ENCODE measurements at regions not wholly inside any gene's neighbourhood (a gene's known extent, or its start where the extent isn't known, plus 50 kb on each side); places are given as distances from the start of the nearest gene placed in this dataset.

DNA sequence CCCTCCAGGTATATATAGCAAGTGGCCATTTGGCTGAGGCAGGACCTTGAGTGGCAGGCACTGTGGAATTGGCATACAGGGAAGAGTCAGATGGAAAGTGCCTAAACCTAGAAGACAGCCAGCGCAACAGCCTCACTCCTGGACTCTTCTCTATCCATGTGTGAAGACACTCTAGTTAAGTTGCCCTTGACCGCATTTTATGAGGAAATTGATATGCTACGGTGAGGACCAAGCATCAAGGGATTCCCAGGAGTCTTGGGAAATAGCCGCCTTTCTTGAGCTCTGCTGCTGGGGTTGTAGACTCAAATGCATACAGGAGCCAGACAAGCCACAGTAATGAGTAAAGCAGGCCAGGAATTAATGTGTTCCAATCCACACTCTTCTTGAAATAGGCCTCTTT is 145.9 kb upstream of the KAZN start:
- H3K4me3 Mint-ChIP-seq: no peak overlapping the region
- no peak for DNase-seq
- H3K9me3 Mint-ChIP-seq: no peaks in the 10 kb centered on the region
- H3K36me3 Mint-ChIP-seq: no peaks in the 10 kb centered on the region
- no peaks in the 10 kb centered on the region for H3K4me1 Mint-ChIP-seq
- H3K27me3 Mint-ChIP-seq: peaks cover 4% of the 10 kb centered on the region
- H3K27ac Mint-ChIP-seq: no peak overlapping the region

- DNase-seq: no peak
- H3K4me3 Mint-ChIP-seq: no peak overlapping the region
- H3K4me1 Mint-ChIP-seq: no peaks in the 10 kb centered on the region
- H3K36me3 Mint-ChIP-seq: no peaks in the 10 kb centered on the region
- H3K9me3 Mint-ChIP-seq: no peaks in the 10 kb centered on the region
- no peak overlapping the region for H3K27ac Mint-ChIP-seq
- H3K27me3 Mint-ChIP-seq: peaks cover 6% of the 10 kb centered on the region
Measured at GRCh38 chr1:14460173-14460572, 138.3 kb upstream of the KAZN start.

GRCh38 chr1:14462851-14463250 is 135.6 kb upstream of the KAZN start:
- Mint-ChIP-seq H3K27me3 (peaks cover 6% of the 10 kb centered on the region), H3K4me3 (no peak overlapping the region), H3K27ac (no peak overlapping the region), H3K36me3 (no peaks in the 10 kb centered on the region), H3K4me1 (no peaks in the 10 kb centered on the region), H3K9me3 (no peaks in the 10 kb centered on the region)
- no peak for DNase-seq

GRCh38 chr1:14466006-14466405 is 132.5 kb upstream of the KAZN start:
- H3K27me3 Mint-ChIP-seq: peaks cover 6% of the 10 kb centered on the region
- H3K9me3 Mint-ChIP-seq: no peaks in the 10 kb centered on the region
- no peak overlapping the region for H3K4me3 Mint-ChIP-seq
- H3K36me3 Mint-ChIP-seq: no peaks in the 10 kb centered on the region
- H3K4me1 Mint-ChIP-seq: no peaks in the 10 kb centered on the region
- DNase-seq: no peak
- H3K27ac Mint-ChIP-seq: no peak overlapping the region

- H3K36me3 Mint-ChIP-seq: no peaks in the 10 kb centered on the region
- H3K4me1 Mint-ChIP-seq: no peaks in the 10 kb centered on the region
- H3K27me3 Mint-ChIP-seq: peaks cover 6% of the 10 kb centered on the region
- H3K27ac Mint-ChIP-seq: no peak overlapping the region
- H3K9me3 Mint-ChIP-seq: no peaks in the 10 kb centered on the region
- DNase-seq: no peak
- no peak overlapping the region for H3K4me3 Mint-ChIP-seq
Measured at GRCh38 chr1:14467112-14467511, 131.4 kb upstream of the KAZN start.

DNA sequence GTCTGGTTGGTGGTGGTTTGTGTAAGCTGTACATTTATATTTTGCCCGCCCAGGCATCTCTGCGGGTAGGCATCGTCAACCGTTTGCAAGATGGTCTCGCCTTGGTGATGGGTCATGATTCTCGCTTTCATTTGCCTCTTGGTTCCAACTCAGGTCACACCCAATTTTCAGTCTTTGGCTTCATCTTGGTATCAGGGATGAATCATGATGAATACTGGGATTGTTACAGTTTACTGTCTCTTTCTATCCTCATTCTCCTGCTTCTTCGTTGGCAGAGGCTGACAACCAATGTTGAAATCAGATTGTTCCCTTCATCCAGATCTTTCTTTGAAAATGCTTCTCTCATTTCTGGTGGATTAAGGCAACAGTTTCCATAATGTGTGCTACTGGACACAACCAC is 129.7 kb upstream of the KAZN start:
- Mint-ChIP-seq H3K27me3 (no peaks in the 10 kb centered on the region), H3K4me1 (no peaks in the 10 kb centered on the region), H3K9me3 (no peaks in the 10 kb centered on the region), H3K36me3 (no peaks in the 10 kb centered on the region), H3K4me3 (no peak overlapping the region), H3K27ac (no peak overlapping the region)
- DNase-seq: no peak

DNA sequence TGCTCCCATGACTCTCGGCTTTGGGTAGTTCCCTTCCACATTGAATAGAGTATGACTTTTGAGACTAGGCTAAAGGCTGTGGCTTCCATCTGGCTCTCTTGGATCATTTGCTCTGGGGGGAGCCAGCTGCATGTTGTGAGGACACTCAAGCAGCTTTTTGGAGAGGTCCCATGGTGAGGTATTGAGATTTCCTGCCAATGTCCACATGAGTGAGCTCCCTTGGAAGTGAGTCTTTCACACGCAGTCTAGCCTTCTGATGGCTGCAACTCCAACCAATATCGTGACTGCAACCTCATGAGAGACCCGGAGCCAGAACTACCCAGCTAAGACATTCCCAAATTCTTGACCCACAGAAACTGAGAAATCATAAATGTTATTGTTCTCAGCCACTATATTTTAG is 127.7 kb upstream of the KAZN start:
- Mint-ChIP-seq H3K36me3 (no peaks in the 10 kb centered on the region), H3K27me3 (no peaks in the 10 kb centered on the region), H3K27ac (no peak overlapping the region), H3K4me1 (no peaks in the 10 kb centered on the region), H3K4me3 (no peak overlapping the region), H3K9me3 (no peaks in the 10 kb centered on the region)
- DNase-seq: no peak

- no peaks in the 10 kb centered on the region for H3K36me3 Mint-ChIP-seq
- no peaks in the 10 kb centered on the region for H3K9me3 Mint-ChIP-seq
- H3K4me3 Mint-ChIP-seq: no peak overlapping the region
- H3K27ac Mint-ChIP-seq: no peak overlapping the region
- H3K4me1 Mint-ChIP-seq: no peaks in the 10 kb centered on the region
- no peak for DNase-seq
- H3K27me3 Mint-ChIP-seq: no peaks in the 10 kb centered on the region
Measured at GRCh38 chr1:14474856-14475255, 123.6 kb upstream of the KAZN start.

DNA sequence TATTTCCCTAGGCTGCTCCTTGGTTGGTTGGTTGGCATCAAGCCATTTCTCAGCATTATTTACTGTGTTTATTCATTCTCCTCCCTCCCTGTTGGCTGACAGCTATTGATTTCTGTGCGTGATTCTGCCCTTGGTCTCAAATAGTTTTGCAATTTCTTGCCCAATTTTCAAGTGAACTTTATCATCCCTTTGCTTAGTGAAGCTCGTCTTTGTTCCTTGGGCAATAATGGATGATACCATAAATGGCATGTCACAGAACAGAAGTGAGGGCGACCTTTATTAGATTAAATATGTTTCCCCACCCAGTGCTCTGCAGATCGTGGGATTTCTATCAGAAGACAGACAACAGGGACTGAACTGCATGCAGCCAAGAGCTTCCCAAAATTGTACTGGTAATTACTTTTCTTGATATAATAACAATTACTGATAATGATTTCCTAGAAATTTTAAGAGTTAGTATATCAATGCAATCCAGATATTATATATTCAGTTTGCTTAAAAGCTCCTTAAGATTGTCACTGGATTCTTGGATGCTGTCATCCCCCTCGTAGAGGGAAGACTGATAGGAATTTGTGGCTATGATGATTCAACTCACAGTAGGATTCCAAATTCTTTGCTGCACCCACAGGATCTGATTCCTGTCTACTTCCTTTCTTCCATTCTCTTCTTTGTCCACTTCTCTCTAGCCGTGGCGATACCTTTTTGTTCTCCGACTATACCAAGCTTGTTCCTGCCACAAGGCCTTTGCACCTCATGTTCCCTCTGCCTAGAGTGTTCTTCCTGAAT is 122.1 kb upstream of the KAZN start:
- Mint-ChIP-seq H3K4me3 (no peak overlapping the region), H3K9me3 (no peaks in the 10 kb centered on the region), H3K27me3 (peaks cover under 1% of the 10 kb centered on the region), H3K4me1 (no peaks in the 10 kb centered on the region), H3K36me3 (no peaks in the 10 kb centered on the region), H3K27ac (no peak overlapping the region)
- DNase-seq: no peak

- Mint-ChIP-seq H3K4me1 (no peaks in the 10 kb centered on the region), H3K27me3 (peaks cover 5% of the 10 kb centered on the region), H3K4me3 (no peak overlapping the region), H3K36me3 (no peaks in the 10 kb centered on the region), H3K9me3 (no peaks in the 10 kb centered on the region), H3K27ac (no peak overlapping the region)
- DNase-seq: no peak
Measured at GRCh38 chr1:14478120-14478519, 120.4 kb upstream of the KAZN start.

GRCh38 chr1:14479865-14480264 is 118.6 kb upstream of the KAZN start:
- no peaks in the 10 kb centered on the region for H3K9me3 Mint-ChIP-seq
- no peak overlapping the region for H3K4me3 Mint-ChIP-seq
- no peak overlapping the region for H3K27ac Mint-ChIP-seq
- no peak for DNase-seq
- peaks cover 5% of the 10 kb centered on the region for H3K27me3 Mint-ChIP-seq
- H3K36me3 Mint-ChIP-seq: no peaks in the 10 kb centered on the region
- no peaks in the 10 kb centered on the region for H3K4me1 Mint-ChIP-seq

GRCh38 chr1:14482784-14483450 is 115.6 kb upstream of the KAZN start:
- Mint-ChIP-seq H3K4me3 (no peak overlapping the region), H3K9me3 (no peaks in the 10 kb centered on the region), H3K27me3 (peaks cover 5% of the 10 kb centered on the region), H3K36me3 (no peaks in the 10 kb centered on the region), H3K4me1 (no peaks in the 10 kb centered on the region), H3K27ac (no peak overlapping the region)
- DNase-seq: no peak

GRCh38 chr1:14485285-14485684 is 113.2 kb upstream of the KAZN start:
- Mint-ChIP-seq H3K27ac (no peak overlapping the region), H3K4me1 (no peaks in the 10 kb centered on the region), H3K4me3 (no peak overlapping the region), H3K27me3 (peaks cover 5% of the 10 kb centered on the region), H3K36me3 (no peaks in the 10 kb centered on the region), H3K9me3 (no peaks in the 10 kb centered on the region)
- no peak for DNase-seq

DNA sequence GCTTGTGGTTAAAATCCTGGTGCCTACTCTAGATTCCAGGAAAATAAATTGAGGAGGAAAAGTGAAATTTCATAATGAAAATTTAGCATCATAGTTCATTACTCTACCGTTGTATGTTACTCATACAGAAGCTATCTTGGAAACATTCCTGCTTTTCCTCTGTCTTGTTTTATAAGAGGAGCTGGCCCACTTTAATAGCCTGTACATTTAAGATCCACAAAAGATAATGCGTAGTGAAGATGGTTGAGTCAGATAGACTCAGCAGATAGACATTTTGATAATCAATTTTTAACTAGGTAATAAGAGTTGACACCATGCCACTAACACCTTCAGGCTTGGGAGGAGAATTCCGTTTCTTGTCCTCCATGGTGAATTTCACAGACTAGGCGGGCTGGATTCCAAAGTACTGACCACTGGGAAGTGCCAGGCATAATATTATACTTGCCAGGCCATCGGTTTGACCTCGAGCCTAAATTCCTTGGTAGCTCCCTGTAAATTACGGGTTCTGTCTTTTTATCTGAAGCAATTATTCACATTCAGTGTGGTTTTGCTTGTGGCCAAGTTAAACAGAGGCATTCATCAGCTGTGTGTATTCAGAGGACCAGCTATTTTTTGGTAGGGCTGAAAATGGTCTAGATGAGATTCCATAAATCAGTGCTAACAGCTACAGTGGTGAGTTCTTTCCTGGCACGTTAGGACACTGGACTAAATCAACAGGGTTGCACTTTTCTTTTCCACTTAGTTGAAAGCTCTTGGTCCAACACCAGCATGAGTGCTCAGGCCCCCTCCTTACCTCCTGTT is 111.9 kb upstream of the KAZN start:
- DNase-seq: no peak
- Mint-ChIP-seq H3K36me3 (no peaks in the 10 kb centered on the region), H3K27me3 (peaks cover 3% of the 10 kb centered on the region), H3K9me3 (no peaks in the 10 kb centered on the region), H3K27ac (no peak overlapping the region), H3K4me1 (no peaks in the 10 kb centered on the region), H3K4me3 (no peak overlapping the region)

DNA sequence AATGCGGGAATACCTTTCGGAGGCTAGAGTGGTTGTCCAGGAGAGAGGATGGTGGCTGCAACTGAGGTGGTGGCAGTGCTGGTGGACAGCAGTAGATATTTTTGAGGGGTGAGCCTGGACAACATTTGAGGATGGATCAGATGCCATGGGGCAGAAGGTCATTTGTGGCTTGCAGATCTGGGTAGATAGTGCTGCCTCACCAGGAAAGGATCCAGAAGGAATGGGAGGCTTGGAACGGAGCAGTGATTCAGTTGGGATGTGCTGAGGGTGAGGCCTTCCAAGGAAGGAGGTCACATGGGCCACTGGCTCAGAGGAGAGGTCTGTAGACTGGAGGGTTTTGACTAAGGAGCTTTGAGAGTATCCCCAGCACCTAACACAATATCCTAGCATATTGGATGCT is 110.8 kb upstream of the KAZN start:
- Mint-ChIP-seq H3K27me3 (no peaks in the 10 kb centered on the region), H3K36me3 (no peaks in the 10 kb centered on the region), H3K9me3 (no peaks in the 10 kb centered on the region), H3K4me1 (no peaks in the 10 kb centered on the region), H3K27ac (no peak overlapping the region), H3K4me3 (no peak overlapping the region)
- no peak for DNase-seq

Data from activated naive CD8-positive, alpha-beta T cell treated with anti-CD3 and anti-CD28 coated beads for 36 hours (primary cell).